Calu3 (cell line): ENCODE measurements at regions not wholly inside any gene's neighbourhood (a gene's known extent, or its start where the extent isn't known, plus 50 kb on each side); places are given as distances from the start of the nearest gene placed in this dataset.

ENCODE experiments used
- BruUV-seq: library from RNA; stranded (reverse); fragments of 400-500 nt; replicated peaks from 2 replicates; lab custom pipeline; 2021; lab: Mats Ljungman, UMichigan
- CTCF ChIA-PET: fragments of 300-600 bp; sonication (Branson Sonifier 250); formaldehyde crosslinking; loops from one replicate; lab custom pipeline; 2022; ENCODE audit warnings: antibody characterized with exemption; lab: Charles Lee
- DNase-seq: peaks from one replicate; pipeline ENCODE4 v3.0.0; 2022
- H3K27ac Mint-ChIP-seq: one replicate; pipeline ENCODE4 v1.8.0; 2022; ENCODE audit warnings: mixed read lengths; ENCODE audit not compliant: unreplicated experiment
- H3K27me3 Mint-ChIP-seq: one replicate; pipeline ENCODE4 v1.8.0; 2022; ENCODE audit warnings: mixed read lengths; ENCODE audit not compliant: unreplicated experiment
- H3K36me3 Mint-ChIP-seq: one replicate; pipeline ENCODE4 v1.8.0; 2022; ENCODE audit warnings: mild to moderate bottlenecking, moderate library complexity, mixed read lengths; ENCODE audit not compliant: insufficient read depth, unreplicated experiment
- H3K4me1 Mint-ChIP-seq: one replicate; pipeline ENCODE4 v1.8.0; 2022; ENCODE audit warnings: mild to moderate bottlenecking, low read depth, mixed read lengths; ENCODE audit not compliant: unreplicated experiment
- H3K4me3 Mint-ChIP-seq: one replicate; pipeline ENCODE4 v1.8.0; 2022; ENCODE audit warnings: mild to moderate bottlenecking, low read depth, moderate library complexity, mixed read lengths; ENCODE audit not compliant: unreplicated experiment
- H3K9me3 Mint-ChIP-seq: one replicate; pipeline ENCODE4 v1.8.0; 2022; ENCODE audit warnings: low read depth, mixed read lengths; ENCODE audit not compliant: unreplicated experiment
- intact Hi-C: fragments of 100-400 bp; cut with micrococcal nuclease; formaldehyde crosslinking; loops from one replicate; pipeline ENCODE4 v1.10.0; 2022; ENCODE audit not compliant: unreplicated experiment
- TF ChIP-seq, protein P1 (sequence below): fragments of 200-600 bp; IDR thresholded peaks from one replicate; pipeline ENCODE4 v1.8.0; 2022; ENCODE audit warnings: antibody characterized with exemption; ENCODE audit not compliant: unreplicated experiment

DNA sequence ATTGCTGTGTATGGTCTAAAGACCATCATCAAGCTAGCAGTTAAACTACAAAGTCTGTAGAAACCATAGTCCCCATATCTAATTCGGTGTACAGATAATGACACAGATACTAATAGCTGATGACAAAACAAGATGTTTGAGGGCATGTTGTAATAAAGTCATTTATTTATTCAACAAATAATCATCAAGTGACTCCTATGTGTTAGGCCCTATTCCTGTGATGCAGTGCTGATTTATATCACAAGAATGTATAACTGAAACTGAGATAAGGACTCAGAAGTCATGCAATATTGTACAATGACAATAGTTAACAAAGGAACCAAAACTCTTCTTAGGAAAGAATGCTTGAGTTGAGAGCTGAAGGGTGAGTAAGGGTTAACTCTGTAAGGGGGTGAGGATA lies 315.0 kb upstream of the NR3C2 start:
- BruUV-seq, result no TSS peak
- Mint-ChIP-seq H3K4me1 (no peaks in the 10 kb centered on the region), H3K9me3 (peaks cover 3% of the 10 kb centered on the region), H3K27me3 (no peaks in the 10 kb centered on the region), H3K36me3 (no peaks in the 10 kb centered on the region), H3K4me3 (no peak overlapping the region), H3K27ac (no peak overlapping the region)
- CTCF ChIA-PET, result no interaction called here
- intact Hi-C loops, result no loop called here
- TF ChIP-seq, protein P1, sequence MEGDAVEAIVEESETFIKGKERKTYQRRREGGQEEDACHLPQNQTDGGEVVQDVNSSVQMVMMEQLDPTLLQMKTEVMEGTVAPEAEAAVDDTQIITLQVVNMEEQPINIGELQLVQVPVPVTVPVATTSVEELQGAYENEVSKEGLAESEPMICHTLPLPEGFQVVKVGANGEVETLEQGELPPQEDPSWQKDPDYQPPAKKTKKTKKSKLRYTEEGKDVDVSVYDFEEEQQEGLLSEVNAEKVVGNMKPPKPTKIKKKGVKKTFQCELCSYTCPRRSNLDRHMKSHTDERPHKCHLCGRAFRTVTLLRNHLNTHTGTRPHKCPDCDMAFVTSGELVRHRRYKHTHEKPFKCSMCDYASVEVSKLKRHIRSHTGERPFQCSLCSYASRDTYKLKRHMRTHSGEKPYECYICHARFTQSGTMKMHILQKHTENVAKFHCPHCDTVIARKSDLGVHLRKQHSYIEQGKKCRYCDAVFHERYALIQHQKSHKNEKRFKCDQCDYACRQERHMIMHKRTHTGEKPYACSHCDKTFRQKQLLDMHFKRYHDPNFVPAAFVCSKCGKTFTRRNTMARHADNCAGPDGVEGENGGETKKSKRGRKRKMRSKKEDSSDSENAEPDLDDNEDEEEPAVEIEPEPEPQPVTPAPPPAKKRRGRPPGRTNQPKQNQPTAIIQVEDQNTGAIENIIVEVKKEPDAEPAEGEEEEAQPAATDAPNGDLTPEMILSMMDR, result no peak
- no peak for DNase-seq

DNA sequence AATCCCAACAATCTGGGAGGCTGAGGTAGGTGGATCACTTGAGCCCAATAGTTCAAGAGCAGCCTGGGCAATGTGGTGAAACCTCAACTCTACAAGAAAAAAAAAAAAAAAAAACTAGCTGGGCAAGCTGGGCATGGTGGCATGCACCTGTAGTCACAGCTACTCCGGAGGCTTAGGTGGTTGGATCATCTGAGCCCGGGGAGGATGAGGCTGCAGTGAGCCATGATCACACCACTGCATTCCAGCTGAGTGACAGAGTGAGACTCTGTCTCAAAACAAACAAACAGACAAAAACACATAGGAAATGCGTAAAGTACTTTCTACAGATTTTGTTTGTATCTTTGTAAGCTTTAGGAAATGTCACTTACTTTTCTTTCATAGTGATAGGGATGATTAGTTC lies 307.2 kb upstream of the NR3C2 start:
- Mint-ChIP-seq H3K4me1 (no peaks in the 10 kb centered on the region), H3K27me3 (no peaks in the 10 kb centered on the region), H3K4me3 (no peak overlapping the region), H3K27ac (no peak overlapping the region), H3K36me3 (no peaks in the 10 kb centered on the region), H3K9me3 (no peaks in the 10 kb centered on the region)
- TF ChIP-seq, protein P1, result no peak
- intact Hi-C loops, result no loop called here
- CTCF ChIA-PET, result interaction anchor here (0.7 kb wide), 1 partner anchor 757 kb away, joined by 4 read pairs; no protein-coding TSS in a partner anchor
- no peak for DNase-seq
- BruUV-seq, result no TSS peak

DNA sequence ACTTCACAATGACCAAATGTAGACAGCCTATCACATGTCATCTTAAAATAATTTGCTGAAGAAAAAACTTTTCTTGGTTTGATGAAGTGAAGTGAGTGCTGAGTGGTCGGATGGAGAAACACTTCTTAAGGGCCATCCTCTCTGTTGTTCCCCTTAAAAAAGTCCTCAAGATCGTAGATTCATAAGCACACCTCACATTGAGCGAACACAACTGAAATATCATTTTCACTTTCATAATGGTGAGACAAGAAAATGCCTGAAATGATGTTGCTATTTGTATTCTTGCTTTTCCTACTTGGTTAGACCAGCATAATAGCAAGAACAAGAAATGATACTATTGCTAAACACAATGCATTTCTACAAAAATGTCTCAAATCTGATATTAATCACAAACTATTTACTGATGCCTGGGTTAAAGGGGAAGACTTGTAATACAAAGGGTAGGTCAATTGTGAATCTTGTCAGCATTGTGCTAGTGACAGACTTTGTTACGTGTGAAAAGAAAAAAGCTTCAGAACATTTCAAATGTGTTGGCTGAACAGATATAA lies 305.6 kb upstream of the NR3C2 start:
- Mint-ChIP-seq H3K9me3 (no peaks in the 10 kb centered on the region), H3K4me3 (no peak overlapping the region), H3K27ac (no peak overlapping the region), H3K36me3 (no peaks in the 10 kb centered on the region), H3K27me3 (no peaks in the 10 kb centered on the region), H3K4me1 (no peaks in the 10 kb centered on the region)
- CTCF ChIA-PET, result no interaction called here
- TF ChIP-seq, protein P1, result no peak
- no peak for DNase-seq
- BruUV-seq, result no TSS peak
- intact Hi-C loops, result no loop called here

DNA sequence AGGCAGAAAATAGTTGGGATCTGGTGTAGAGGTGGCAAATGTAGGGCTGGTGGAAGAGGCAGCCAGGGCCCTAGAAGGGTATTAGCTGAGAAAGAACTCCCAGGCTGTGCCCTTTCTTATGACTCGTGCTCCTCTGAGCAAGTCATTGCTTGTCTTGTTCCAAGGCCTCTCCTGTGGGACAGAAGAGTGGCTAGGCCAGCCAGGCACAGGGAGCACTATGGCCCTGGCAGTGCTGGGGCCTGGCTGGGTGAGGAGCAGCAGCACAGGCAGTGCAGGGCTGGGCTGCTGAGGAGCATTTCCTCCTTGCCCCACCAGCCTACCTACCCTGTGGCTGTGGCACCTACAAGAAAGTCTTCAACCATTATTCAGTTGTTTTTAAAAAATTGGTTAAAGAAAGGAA lies 298.5 kb upstream of the NR3C2 start:
- intact Hi-C loops, result no loop called here
- no peaks in the 10 kb centered on the region for H3K27me3 Mint-ChIP-seq
- BruUV-seq, result no TSS peak
- H3K27ac Mint-ChIP-seq, result no peak overlapping the region
- TF ChIP-seq, protein P1, result no peak
- no peak overlapping the region for H3K4me3 Mint-ChIP-seq
- no peaks in the 10 kb centered on the region for H3K36me3 Mint-ChIP-seq
- H3K9me3 Mint-ChIP-seq, result no peaks in the 10 kb centered on the region
- CTCF ChIA-PET, result no interaction called here
- DNase-seq, result no peak
- H3K4me1 Mint-ChIP-seq, result no peaks in the 10 kb centered on the region
